ENCODE measurements at regions not wholly inside any gene's neighbourhood (a gene's known extent, or its start where the extent isn't known, plus 50 kb on each side); places are given as distances from the start of the nearest gene placed in this dataset.

DNA sequence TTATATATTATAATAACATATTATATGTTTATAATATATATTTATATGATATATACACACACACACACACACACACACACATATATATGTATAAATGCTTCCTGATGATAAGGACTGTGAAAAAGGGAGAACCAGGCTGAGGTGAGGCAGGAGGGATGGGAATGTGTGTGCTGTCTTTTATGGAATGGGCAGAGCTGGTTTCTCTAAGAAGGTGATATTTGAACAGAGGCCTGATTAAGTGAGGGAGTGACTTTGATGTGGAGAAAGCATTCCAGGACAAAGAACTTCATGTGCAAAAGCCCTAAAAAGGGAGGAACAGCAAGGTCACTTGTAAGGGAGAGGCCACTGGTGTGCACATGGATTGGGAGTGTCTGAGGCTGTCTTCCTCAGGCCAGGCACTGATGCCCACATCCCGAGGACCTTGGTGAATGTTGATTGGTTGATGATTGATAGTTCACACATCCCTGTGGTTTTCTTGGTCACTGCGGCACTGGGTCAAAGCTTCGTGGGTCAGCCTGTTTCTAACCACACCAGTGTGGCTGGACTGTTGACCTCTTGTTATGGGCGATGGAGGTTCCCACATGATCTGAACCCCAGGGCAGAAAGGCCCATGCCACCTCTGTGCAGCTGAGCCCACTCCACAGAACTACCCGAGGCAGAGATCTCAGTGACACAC is 196.9 kb downstream of the MYCN start (continued):
- TF ChIP-seq ZNF391 (tag by site-specific recombination; IDR thresholded peaks at IDR 0.05; ENCODE audit: borderline replicate concordance, low read depth) (no peak), ZNF311 (tag by site-specific recombination; IDR thresholded peaks at IDR 0.05; ENCODE audit: borderline replicate concordance) (no peak), ZNF23 (tag by site-specific recombination; IDR thresholded peaks at IDR 0.05; ENCODE audit: borderline replicate concordance) (no peak), ZNF837 (tag by site-specific recombination; IDR thresholded peaks at IDR 0.05) (no peak), TRIM28 (IDR thresholded peaks at IDR 0.05; ENCODE audit: borderline replicate concordance, low read length) (no peak)

DNA sequence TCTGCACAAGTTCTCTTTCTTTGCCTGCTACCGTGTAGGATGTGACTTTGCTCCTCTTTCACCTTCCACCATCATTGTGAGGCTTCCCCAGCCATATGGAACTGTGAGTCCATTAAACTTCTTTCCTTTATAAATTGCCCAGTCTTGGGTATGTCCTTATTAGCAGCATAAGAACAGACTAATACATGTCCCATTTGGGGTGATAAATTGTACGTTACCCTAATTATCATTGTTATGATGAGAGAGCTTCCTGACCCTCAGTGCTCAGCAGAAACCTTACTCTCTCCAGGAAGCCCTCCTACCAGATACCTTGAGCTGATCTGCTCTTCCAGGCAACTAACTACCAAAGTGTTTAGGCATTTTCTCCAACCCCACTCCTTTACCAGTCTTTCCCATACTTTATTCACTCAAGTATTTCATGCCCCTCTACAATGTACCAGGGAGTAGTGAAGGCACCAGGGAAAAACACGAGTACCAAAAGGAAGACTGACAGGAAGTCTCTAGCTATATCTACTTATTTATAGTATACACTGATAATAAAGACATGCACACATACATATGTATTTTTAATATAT is 196.2 kb downstream of the MYCN start:
- H3K27ac ChIP-seq (ENCODE audit: extremely low read depth, low read depth, low read length) = no peak overlapping the region
- H3K9me3 ChIP-seq (ENCODE audit: control insufficient read depth, insufficient read depth, low read depth, low read length) = no peaks in the 10 kb centered on the region
- CTCF ChIA-PET = no interaction called here
- POLR2A ChIA-PET = no interaction called here
- no peaks in the 10 kb centered on the region for H3K36me3 ChIP-seq (ENCODE audit: control insufficient read depth in 2 of 2, insufficient read depth in 1 of 2, low read length in 2 of 2)
- TF ChIP-seq ZNF621 (tag by site-specific recombination; IDR thresholded peaks at IDR 0.05) (no peak), ZNF175 (tag by site-specific recombination; IDR thresholded peaks at IDR 0.05) (no peak), ZNF174 (tag by site-specific recombination; IDR thresholded peaks at IDR 0.05) (no peak), ZNF521 (tag by site-specific recombination; IDR thresholded peaks at IDR 0.05) (no peak), SP2 (tag by site-specific recombination; IDR thresholded peaks at IDR 0.05) (no peak), MEIS1 (CRISPR knock-in tag; IDR thresholded peaks at IDR 0.05; ENCODE audit: borderline replicate concordance) (no peak), GLI4 (tag by site-specific recombination; IDR thresholded peaks at IDR 0.05) (no peak), ZNF555 (tag by site-specific recombination; conservative IDR thresholded peaks at IDR 0.05) (no peak), ZNF335 (tag by site-specific recombination; conservative IDR thresholded peaks at IDR 0.05) (no peak), ZBTB17 (tag by site-specific recombination; IDR thresholded peaks at IDR 0.05) (no peak), ZNF610 (tag by site-specific recombination; IDR thresholded peaks at IDR 0.05; ENCODE audit: borderline replicate concordance) (no peak), BCL11A (tag by site-specific recombination; IDR thresholded peaks at IDR 0.05; ENCODE audit: low read depth) (no peak), ZNF529 (tag by site-specific recombination; IDR thresholded peaks at IDR 0.05; ENCODE audit: insufficient replicate concordance) (no peak), MYNN (tag by site-specific recombination; IDR thresholded peaks at IDR 0.05; ENCODE audit: borderline replicate concordance) (no peak), ZNF768 (tag by site-specific recombination; IDR thresholded peaks at IDR 0.05) (no peak), ZNF248 (tag by site-specific recombination; IDR thresholded peaks at IDR 0.05) (no peak)
- TF ChIP-seq, protein P1, sequence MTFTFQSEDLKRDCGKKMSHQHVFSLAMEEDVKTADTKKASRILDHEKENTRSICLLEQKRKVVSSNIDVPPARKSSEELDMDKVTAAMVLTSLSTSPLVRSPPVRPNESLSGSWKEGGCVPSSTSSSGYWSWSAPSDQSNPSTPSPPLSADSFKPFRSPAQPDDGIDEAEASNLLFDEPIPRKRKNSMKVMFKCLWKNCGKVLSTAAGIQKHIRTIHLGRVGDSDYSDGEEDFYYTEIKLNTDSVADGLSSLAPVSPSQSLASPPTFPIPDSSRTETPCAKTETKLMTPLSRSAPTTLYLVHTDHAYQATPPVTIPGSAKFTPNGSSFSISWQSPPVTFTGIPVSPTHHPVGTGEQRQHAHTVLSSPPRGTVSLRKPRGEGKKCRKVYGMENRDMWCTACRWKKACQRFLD (tag by site-specific recombination; IDR thresholded peaks at IDR 0.05) = no peak
- no peaks in the 10 kb centered on the region for H3K4me1 ChIP-seq (ENCODE audit: control insufficient read depth, insufficient read depth, low read length)
- no peak overlapping the region for H3K4me3 ChIP-seq (ENCODE audit: low read depth, low read length)

DNA sequence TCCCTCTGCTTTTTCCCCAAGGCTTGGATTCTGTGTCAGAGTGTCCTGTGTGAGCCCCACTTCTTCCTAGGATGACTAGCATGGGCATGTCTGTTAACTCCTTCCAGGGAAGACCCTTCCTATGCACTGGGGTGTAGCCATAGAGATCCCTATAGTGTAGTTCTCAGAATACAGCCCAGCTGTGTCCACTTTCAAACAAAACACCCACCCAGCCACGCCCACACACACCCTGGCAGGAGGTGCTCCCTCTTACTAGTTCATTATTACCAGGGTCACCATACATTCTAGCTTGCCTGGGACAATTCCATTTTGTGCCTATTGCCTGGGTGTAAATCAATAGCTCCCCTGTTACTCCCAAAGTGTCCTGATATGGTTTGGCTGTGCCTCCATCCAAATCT is 195.6 kb downstream of the MYCN start:
- Histone ChIP-seq H3K36me3 (ENCODE audit: control insufficient read depth in 2 of 2, insufficient read depth in 1 of 2, low read length in 2 of 2) (no peaks in the 10 kb centered on the region), H3K27ac (ENCODE audit: extremely low read depth, low read depth, low read length) (no peak overlapping the region), H3K4me1 (ENCODE audit: control insufficient read depth, insufficient read depth, low read length) (no peaks in the 10 kb centered on the region), H3K9me3 (ENCODE audit: control insufficient read depth, insufficient read depth, low read depth, low read length) (no peaks in the 10 kb centered on the region), H3K4me3 (ENCODE audit: low read depth, low read length) (no peak overlapping the region)
- ChIA-PET CTCF (no interaction called here), POLR2A (no interaction called here)
- TF ChIP-seq ZFHX2 (tag by site-specific recombination; conservative IDR thresholded peaks at IDR 0.05) (no peak), ZNF707 (tag by site-specific recombination; IDR thresholded peaks at IDR 0.05) (no peak), ZNF155 (tag by site-specific recombination; IDR thresholded peaks at IDR 0.05) (no peak), ZNF146 (tag by site-specific recombination; IDR thresholded peaks at IDR 0.05) (no peak), ZNF2 (tag by site-specific recombination; IDR thresholded peaks at IDR 0.05) (no peak), ZNF112 (tag by site-specific recombination; IDR thresholded peaks at IDR 0.05) (no peak), ZNF16 (tag by site-specific recombination; IDR thresholded peaks at IDR 0.05; ENCODE audit: low read depth) (no peak), ZNF324 (tag by site-specific recombination; IDR thresholded peaks at IDR 0.05) (no peak), ZNF48 (tag by site-specific recombination; IDR thresholded peaks at IDR 0.05) (no peak), KLF9 (tag by site-specific recombination; IDR thresholded peaks at IDR 0.05; ENCODE audit: low read depth) (no peak)
